SJCRH30 (cell line): ENCODE measurements at regions not wholly inside any gene's neighbourhood (a gene's known extent, or its start where the extent isn't known, plus 50 kb on each side); places are given as distances from the start of the nearest gene placed in this dataset.

ENCODE experiments used
- DNase-seq, 2 experiments: peaks; one replicate each; pipeline ENCODE4 v3.0.0-alpha.2; 2015 to 2020
- H3K27ac ChIP-seq: fragments of 250-450 bp; sonication (Bioruptor Pico); 2 replicates; pipeline ENCODE4 v1.5.1; 2020; ENCODE audit warnings: mild to moderate bottlenecking, moderate library complexity
- H3K27me3 ChIP-seq: fragments of 250-450 bp; sonication (Bioruptor Pico); 2 replicates; pipeline ENCODE4 v1.5.1; 2020; ENCODE audit warnings: mild to moderate bottlenecking, moderate library complexity
- H3K36me3 ChIP-seq: fragments of 250-450 bp; sonication (Bioruptor Pico); 2 replicates; pipeline ENCODE4 v1.5.1; 2020; ENCODE audit warnings: mild to moderate bottlenecking, moderate library complexity
- H3K4me1 ChIP-seq: fragments of 250-450 bp; sonication (Bioruptor Pico); 2 replicates; pipeline ENCODE4 v1.5.1; 2020; ENCODE audit warnings: mild to moderate bottlenecking, moderate library complexity
- H3K4me3 ChIP-seq: fragments of 250-450 bp; sonication (Bioruptor Pico); 2 replicates; pipeline ENCODE4 v1.5.1; 2020; ENCODE audit warnings: mild to moderate bottlenecking, moderate library complexity
- H3K9me3 ChIP-seq: fragments of 250-450 bp; sonication (Bioruptor Pico); replicated peaks from 2 replicates; pipeline ENCODE4 v1.5.1; 2020; ENCODE audit warnings: mild to moderate bottlenecking, moderate library complexity

DNA sequence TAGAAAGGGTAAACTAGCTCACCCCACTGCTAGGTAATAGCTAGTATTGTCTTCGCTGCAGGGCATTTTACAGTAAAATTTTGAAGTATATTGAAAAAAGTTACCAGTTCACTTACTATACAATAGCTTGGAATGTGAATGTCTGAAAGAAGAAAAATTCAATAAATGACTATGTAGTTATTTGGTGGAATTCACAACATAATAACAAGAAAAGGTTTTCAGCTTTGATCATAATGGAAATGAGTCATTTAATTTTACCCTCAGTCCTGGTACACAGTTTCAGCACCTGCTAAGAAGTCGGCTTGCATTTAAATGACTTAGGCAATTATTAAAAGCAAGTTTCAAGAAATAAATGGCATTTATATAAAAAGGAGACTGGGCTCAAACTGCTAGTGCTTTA, 90.4 kb downstream of the NUP35 start:
- Histone ChIP-seq H3K4me1 (no peaks in the 10 kb centered on the region), H3K36me3 (no peaks in the 10 kb centered on the region), H3K27ac (no peak overlapping the region), H3K9me3 (0 out of 2 replicates have a peak, but pooled peaks cover 5% of the 10 kb centered on the region), H3K4me3 (no peak overlapping the region), H3K27me3 (no peaks in the 10 kb centered on the region)
- DNase-seq, result no peak

DNA sequence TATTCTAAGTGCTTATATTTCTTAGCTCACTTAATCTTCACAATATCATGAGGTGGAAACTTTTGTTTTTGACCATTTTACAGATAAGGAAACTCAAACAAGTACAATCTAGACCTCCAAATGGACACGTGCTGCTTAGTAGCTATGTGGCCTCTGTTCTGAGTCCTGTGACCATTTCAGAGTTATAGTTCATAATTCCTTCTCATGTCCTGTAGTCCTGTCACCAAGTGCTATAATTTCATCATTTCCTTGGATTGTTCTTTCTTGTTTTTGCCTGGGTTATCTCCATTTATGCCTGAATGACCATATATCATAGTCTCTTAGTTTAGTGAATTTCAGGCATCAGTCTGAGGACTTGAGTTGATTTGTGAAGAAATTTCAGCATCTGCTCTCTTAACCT, 91.7 kb downstream of the NUP35 start:
- no peaks in the 10 kb centered on the region for H3K27me3 ChIP-seq
- no peak overlapping the region for H3K27ac ChIP-seq
- H3K36me3 ChIP-seq, result no peaks in the 10 kb centered on the region
- H3K9me3 ChIP-seq, result no peaks in the 10 kb centered on the region
- no peak overlapping the region for H3K4me3 ChIP-seq
- no peaks in the 10 kb centered on the region for H3K4me1 ChIP-seq
- no peak for DNase-seq

DNA sequence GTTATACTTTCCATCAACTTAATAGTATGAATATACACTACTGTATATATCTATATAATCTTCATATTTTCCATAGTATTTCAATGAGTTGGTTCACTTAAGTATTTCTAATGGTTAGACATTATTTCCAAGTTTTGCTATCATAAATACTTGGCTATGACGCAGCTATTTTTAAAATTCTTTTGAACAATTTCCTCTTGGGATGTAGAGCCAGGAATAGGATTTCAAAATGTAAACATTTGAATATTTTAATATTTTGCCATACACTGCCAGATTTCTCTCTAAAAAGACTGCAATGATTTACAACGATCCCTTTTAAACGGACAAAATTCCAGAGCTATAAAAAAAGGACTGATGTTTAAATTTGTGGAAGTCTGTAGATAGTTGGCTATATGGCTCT, 95.6 kb downstream of the NUP35 start:
- no peak for DNase-seq
- no peaks in the 10 kb centered on the region for H3K9me3 ChIP-seq
- no peak overlapping the region for H3K4me3 ChIP-seq
- no peak overlapping the region for H3K27ac ChIP-seq
- H3K4me1 ChIP-seq, result no peaks in the 10 kb centered on the region
- H3K27me3 ChIP-seq, result no peaks in the 10 kb centered on the region
- no peaks in the 10 kb centered on the region for H3K36me3 ChIP-seq

DNA sequence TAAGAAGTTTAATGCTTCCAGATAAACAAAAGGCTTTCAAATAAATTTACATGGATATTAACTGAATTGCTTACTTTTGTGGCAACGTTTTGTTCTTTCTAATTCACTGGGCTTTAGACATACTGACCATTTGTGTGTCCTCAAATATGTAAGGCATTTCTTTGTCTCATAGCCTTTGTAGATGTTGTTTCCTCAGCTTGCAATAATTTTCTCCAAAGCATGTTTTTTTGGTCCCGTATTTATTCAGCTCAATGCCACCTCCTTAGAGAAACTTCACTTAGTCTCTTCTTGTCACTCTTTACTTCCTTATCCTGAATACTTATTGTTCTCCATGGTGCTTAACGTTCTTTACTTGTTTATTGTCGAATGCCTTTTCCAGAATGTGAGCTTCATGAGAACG, 98.5 kb downstream of the NUP35 start:
- DNase-seq, result no peak
- H3K4me1 ChIP-seq, result no peaks in the 10 kb centered on the region
- no peak overlapping the region for H3K4me3 ChIP-seq
- no peaks in the 10 kb centered on the region for H3K27me3 ChIP-seq
- no peaks in the 10 kb centered on the region for H3K36me3 ChIP-seq
- no peak overlapping the region for H3K27ac ChIP-seq
- no peaks in the 10 kb centered on the region for H3K9me3 ChIP-seq

DNA sequence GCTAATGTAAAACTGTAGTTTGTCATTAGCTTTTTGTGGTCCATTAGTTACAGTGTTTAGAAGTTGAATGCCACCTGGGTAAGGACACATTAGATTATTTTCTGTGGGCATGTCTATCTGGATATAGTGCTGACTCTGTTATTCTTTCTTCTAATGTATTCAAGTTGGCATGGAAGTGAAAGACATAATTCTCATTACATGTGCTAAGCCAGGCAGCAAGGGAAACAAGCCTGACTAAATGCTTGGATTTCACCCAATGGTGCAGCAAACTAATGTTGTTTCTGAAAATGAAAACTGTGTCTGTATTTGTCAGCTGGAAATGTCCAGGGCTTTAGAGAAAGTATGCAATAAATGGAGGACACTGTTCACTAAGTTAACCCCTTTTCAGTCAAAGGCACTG, 100.7 kb downstream of the NUP35 start:
- no peak overlapping the region for H3K27ac ChIP-seq
- no peak for DNase-seq
- H3K4me1 ChIP-seq, result no peaks in the 10 kb centered on the region
- H3K9me3 ChIP-seq, result no peaks in the 10 kb centered on the region
- H3K36me3 ChIP-seq, result no peaks in the 10 kb centered on the region
- H3K27me3 ChIP-seq, result no peaks in the 10 kb centered on the region
- no peak overlapping the region for H3K4me3 ChIP-seq

DNA sequence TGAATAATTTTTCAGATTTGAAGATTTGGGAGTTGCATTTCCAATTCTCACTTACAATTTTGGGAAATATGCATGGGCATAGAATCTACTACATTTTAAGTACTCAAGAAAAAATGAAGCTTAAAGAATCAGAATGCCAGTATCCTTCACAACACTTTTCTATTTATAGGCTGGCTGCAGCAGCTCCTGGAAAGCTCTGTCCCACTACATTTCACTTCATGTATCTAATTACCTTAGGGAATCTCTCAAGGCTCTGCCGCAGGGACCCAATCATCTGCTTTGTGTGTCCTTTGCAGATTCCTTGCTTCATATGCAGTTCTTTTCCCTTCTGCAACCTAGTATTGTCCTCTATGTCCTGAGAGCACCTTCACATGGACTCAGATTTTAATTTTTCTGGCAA, 102.9 kb downstream of the NUP35 start:
- Histone ChIP-seq H3K36me3 (no peaks in the 10 kb centered on the region), H3K4me1 (no peaks in the 10 kb centered on the region), H3K4me3 (no peak overlapping the region), H3K9me3 (no peaks in the 10 kb centered on the region), H3K27ac (no peak overlapping the region), H3K27me3 (no peaks in the 10 kb centered on the region)
- DNase-seq, result no peak

DNA sequence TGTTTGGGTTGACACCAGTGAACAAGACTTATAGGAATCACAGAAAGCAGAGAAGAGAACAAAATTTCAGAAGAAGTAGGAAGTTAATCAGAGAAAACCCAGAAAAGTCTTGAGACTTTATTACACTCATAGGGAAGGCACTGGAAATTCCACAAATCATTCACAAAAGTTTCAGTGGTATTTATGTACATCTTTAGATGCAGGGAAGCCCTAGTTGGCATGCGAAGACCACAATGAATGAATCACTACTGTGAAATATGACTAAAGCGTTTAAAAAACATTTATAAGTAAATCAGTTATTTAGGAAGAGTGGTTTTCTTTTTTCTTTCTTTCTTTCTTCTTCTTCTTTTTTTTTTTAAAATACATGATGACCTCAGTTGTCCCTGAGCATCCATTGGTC, 105.1 kb downstream of the NUP35 start:
- no peaks in the 10 kb centered on the region for H3K9me3 ChIP-seq
- DNase-seq, result no peak
- H3K4me1 ChIP-seq, result no peaks in the 10 kb centered on the region
- H3K27me3 ChIP-seq, result no peaks in the 10 kb centered on the region
- H3K4me3 ChIP-seq, result no peak overlapping the region
- H3K36me3 ChIP-seq, result no peaks in the 10 kb centered on the region
- H3K27ac ChIP-seq, result no peak overlapping the region

DNA sequence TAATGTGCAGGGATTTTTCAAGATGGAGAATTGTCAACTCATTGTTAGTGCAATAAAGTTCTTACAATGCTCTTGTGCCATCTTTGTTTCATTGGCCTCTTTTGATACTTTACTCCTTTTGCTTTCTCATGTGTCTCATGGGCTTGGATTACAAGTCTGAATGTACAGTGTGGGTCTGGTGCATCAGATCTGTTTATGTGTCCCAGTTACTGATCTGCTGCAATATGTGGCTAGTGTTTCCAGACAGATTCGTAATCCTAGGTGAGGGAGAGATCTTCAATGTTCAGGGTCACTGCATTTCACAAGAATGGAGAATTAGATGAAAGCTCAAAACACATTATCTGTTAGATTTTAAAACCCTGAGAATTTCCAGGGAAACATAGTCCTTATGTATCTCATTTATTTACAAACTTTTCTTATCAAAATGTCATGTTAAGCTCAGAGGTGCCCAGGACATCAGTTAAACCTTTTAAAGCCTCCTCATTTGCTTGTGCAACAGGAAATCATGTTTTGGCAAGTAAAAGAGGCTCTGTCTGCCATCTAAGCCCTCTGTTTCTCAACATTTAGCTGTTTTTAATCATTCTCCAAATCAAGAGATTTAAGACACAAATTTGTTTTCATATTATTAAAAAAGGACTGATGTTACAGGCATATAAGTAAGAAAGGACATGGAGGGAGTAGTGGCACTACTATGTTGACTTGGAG, 108.1 kb downstream of the NUP35 start:
- no peaks in the 10 kb centered on the region for H3K36me3 ChIP-seq
- no peaks in the 10 kb centered on the region for H3K9me3 ChIP-seq
- DNase-seq, result no peak
- no peaks in the 10 kb centered on the region for H3K4me1 ChIP-seq
- no peak overlapping the region for H3K4me3 ChIP-seq
- no peaks in the 10 kb centered on the region for H3K27me3 ChIP-seq
- H3K27ac ChIP-seq, result no peak overlapping the region

DNA sequence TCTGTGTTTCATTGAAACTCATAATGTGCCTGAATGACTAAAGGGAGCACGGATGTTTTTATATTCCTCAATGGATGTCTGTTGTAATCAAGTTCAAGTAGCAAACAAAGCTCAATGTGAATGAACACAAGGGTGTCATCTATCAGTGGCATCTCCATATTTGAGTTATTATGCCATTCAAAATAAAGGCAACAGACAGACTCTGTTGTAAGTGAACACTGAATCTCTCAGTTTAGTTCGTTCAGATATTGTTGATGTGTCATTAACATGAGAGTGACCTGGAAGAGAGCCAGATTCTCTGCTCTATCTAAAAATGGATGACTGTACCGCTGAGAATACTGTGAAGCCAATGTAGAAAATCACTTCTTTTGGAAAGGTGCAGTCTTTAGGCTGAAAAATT, 118.7 kb downstream of the NUP35 start:
- no peaks in the 10 kb centered on the region for H3K27me3 ChIP-seq
- no peak for DNase-seq
- no peak overlapping the region for H3K4me3 ChIP-seq
- H3K4me1 ChIP-seq, result no peaks in the 10 kb centered on the region
- H3K9me3 ChIP-seq, result no peaks in the 10 kb centered on the region; the same call in 1 of the 2 replicates
- H3K36me3 ChIP-seq, result no peaks in the 10 kb centered on the region
- no peak overlapping the region for H3K27ac ChIP-seq

DNA sequence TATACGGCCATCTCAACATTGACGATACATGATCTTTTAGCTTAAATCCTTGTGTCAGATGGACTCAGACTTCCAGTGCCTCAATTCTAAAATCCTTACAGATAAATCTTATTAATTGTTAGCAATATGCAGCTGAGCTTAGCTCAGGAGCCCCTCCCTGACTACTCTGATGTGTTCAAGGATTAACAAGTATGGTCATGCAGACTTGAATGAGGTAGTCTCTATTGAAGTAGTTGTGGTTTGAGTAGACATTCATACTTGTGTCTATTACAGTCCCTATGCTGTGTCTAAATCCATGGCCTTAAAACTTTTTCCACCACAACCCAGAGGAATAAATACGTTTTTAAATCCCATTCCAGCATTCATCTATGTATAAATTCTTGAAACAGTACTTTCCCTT, 119.5 kb downstream of the NUP35 start:
- H3K4me1 ChIP-seq, result no peaks in the 10 kb centered on the region
- no peaks in the 10 kb centered on the region for H3K27me3 ChIP-seq
- no peak for DNase-seq
- H3K27ac ChIP-seq, result no peak overlapping the region
- H3K4me3 ChIP-seq, result no peak overlapping the region
- H3K9me3 ChIP-seq, result no peaks in the 10 kb centered on the region; the same call in 1 of the 2 replicates
- H3K36me3 ChIP-seq, result no peaks in the 10 kb centered on the region

DNA sequence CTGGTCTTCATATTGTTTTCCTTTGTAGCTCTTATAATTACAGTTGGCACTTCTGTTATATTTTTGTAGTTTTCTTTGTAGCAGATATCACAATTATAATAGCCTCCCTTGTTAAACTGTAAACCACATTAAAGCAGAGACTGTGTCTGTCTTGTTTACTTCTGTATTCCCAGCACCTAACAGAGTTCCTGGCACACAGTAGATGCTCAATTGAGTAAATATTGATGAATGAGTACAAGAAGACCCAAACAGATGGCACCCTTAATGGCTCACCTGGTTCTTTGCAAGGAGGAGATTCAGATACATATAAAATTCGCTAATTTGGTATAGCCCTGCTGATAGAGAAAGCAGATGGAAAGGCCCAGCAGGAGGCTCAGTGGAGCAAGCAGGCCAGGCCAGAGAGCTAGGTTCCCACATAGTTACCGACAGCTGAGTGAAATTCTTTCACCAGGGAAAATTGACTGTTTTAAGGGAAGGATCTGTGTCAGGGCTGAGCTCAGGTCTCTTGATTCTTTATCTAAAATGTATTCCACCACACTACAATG, 120.1 kb downstream of the NUP35 start:
- peak in 1 of 2 experiments; percentile 15 for DNase-seq
- H3K4me1 ChIP-seq, result no peaks in the 10 kb centered on the region
- no peak overlapping the region for H3K27ac ChIP-seq
- no peaks in the 10 kb centered on the region for H3K36me3 ChIP-seq
- H3K9me3 ChIP-seq, result no peaks in the 10 kb centered on the region; the same call in 1 of the 2 replicates
- no peaks in the 10 kb centered on the region for H3K27me3 ChIP-seq
- no peak overlapping the region for H3K4me3 ChIP-seq

DNA sequence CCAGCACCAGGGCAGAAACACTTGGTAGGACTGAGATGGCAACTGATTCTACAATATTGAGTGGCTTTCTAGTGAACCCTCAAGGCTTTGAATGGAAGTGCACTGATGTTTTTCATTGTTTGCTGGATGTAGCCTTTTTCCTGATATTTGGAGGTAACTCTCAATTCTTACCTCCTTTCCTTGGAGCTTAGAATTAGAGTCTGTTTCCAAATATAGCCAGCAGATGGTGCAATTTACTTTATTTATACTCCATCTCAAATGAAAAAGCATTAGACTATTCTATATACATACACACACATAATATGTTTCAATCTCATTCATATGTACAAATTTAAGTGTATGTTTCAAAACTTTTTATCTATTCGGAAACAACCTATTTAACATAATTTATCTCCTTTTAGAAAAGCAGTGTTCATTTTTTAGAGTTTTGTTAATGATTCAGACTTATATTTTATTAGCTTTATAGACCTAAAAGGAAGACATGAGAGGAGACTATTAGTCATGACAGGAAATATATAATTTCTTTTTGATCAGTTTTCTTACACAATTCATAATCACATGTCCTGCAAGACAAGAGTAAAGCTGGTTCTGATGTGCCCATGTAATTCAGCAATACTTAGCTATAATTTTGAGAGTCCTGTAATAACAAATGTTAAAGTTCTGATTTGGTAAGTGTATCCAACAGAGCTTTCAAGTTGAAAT, 124.8 kb downstream of the NUP35 start:
- peak in 1 of 2 experiments; percentile 70 for DNase-seq
- no peaks in the 10 kb centered on the region for H3K9me3 ChIP-seq
- no peaks in the 10 kb centered on the region for H3K36me3 ChIP-seq
- no peak overlapping the region for H3K27ac ChIP-seq
- H3K4me3 ChIP-seq, result no peak overlapping the region
- no peaks in the 10 kb centered on the region for H3K27me3 ChIP-seq
- peaks cover 6% of the 10 kb centered on the region for H3K4me1 ChIP-seq

DNA sequence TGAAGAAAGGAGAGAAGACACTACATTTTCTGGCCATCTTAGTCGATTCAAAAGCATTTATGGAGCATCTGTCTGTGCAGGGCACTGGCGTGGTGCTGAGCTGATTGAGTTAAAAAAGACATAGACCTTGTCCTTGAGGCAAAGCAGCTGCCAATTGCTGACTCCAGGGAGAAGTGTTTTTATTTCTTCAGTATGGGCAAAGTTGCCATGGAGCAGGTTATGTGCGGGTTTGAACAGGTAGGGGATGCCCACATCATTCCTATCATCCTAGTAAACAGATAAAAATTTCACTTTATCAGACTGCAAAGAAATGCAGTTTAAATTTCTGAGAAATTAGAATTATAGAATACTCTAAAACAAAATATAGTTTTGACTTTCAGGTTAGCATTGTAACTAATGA, 125.8 kb downstream of the NUP35 start:
- Histone ChIP-seq H3K27me3 (no peaks in the 10 kb centered on the region), H3K4me3 (no peak overlapping the region), H3K36me3 (no peaks in the 10 kb centered on the region), H3K9me3 (no peaks in the 10 kb centered on the region), H3K4me1 (peaks cover 10% of the 10 kb centered on the region), H3K27ac (no peak overlapping the region)
- DNase-seq, result no peak

DNA sequence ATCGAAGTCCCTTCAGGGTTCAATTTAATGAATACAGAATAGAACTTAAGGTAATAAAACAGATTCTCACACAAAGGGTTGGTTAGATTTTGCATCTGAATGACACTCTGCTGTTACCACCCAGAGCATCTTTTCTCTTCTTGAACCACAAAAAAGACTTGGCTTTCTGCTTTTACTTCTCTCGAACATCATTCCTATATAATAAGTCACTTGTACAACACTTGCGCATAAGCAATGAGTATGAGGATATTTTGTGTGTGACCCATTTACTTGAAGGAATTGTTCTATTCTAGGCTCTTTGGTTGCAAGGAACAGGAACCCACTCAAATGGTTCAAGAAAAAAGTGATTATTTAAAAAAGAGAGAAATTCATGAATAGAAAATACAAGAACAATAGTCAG, 126.2 kb downstream of the NUP35 start:
- H3K36me3 ChIP-seq, result no peaks in the 10 kb centered on the region
- no peak for DNase-seq

DNA sequence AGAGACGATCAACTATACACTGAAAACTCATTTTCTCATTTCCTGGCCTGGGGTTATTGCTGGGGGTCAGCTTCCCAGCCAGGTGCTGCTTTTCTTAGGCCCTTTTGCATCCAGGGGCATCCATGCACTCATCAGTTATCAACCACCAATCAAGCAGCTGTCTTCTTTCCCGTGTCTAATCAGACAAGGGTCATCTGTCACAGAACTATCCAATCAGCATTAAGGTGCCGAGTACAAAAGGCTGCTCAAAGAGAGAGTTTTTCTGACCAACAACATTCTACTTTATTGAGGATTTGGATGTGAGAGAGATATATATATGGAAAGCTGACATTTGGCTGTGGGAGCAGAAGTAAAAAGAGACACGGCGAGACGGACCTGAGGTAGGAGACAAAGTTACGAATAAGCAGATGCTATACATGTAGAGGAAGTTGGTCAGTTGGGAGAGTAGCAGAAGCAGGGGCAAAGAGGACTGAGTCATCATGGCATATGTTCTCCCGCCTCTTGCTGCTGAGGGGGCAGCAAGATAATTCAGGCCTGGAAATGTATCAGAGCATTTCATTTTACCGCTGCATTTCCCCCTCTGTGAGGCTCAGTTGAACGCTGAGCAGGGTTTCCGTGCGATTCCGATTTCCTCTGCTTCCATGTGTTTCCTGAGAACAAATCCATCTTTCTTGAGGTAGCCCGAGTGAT, 129.3 kb downstream of the NUP35 start:
- Histone ChIP-seq H3K4me3 (peak overlapping the region; percentile 66), H3K27ac (peak overlapping the region; percentile 99), H3K27me3 (no peaks in the 10 kb centered on the region), H3K4me1 (peaks cover 11% of the 10 kb centered on the region), H3K9me3 (no peaks in the 10 kb centered on the region), H3K36me3 (peaks cover 12% of the 10 kb centered on the region)
- DNase-seq, result peak; percentile 82 to 95

More for the DNA sequence above, 126.2 kb downstream of the NUP35 start:
- H3K9me3 ChIP-seq, result no peaks in the 10 kb centered on the region
- no peak overlapping the region for H3K4me3 ChIP-seq
- H3K4me1 ChIP-seq, result peaks cover 11% of the 10 kb centered on the region
- no peak overlapping the region for H3K27ac ChIP-seq
- H3K27me3 ChIP-seq, result no peaks in the 10 kb centered on the region
